Vagina (tissue), 2 donors: ENCODE measurements at regions not wholly inside any gene's neighbourhood (a gene's known extent, or its start where the extent isn't known, plus 50 kb on each side); places are given as distances from the start of the nearest gene placed in this dataset.

Source experiments
- DNase-seq, 2 donors: peaks; one replicate each; pipeline ENCODE4 v3.0.0-alpha.2; 2017; ENCODE audit errors: extremely low spot score in 2 of 2
- H3K27ac ChIP-seq: fragments of 200-600 bp; sonication (generic); one replicate; pipeline ENCODE4 v1.5.1; 2019
- H3K27me3 ChIP-seq: fragments of 200-600 bp; sonication (generic); one replicate; pipeline ENCODE4 v1.5.1; 2019
- H3K36me3 ChIP-seq, 2 donors: fragments of 200-600 bp; sonication (generic); one replicate each; pipeline ENCODE4 v1.5.1; 2017 to 2019
- H3K4me1 ChIP-seq: fragments of 200-600 bp; sonication (generic); one replicate; pipeline ENCODE4 v1.5.1; 2019
- H3K4me3 ChIP-seq, 2 donors: fragments of 200-600 bp; sonication (generic); 1 replicate in 1 of 2; 2 replicates in 1 of 2; pipeline ENCODE4 v1.5.1; 2016 to 2019
- H3K9me3 ChIP-seq: fragments of 200-600 bp; sonication (generic); one replicate; pipeline ENCODE4 v1.5.1; 2019
- CTCF ChIP-seq, 3 experiments: fragments of 450-650 bp in 2 of 3; fragments of 200-600 bp in 1 of 3; sonication (generic) in 1 of 3; IDR thresholded peaks; one replicate each; pipeline ENCODE4 v1.5.1; 2017 to 2019; ENCODE audit warnings: antibody characterized with exemption in 3 of 3, mild to moderate bottlenecking in 2 of 3, moderate library complexity in 2 of 3
- POLR2A ChIP-seq, 2 donors: fragments of 450-650 bp; IDR thresholded peaks; one replicate each; pipeline ENCODE4 v1.6.1; 2017; ENCODE audit warnings: antibody characterized with exemption in 2 of 2, mild to moderate bottlenecking in 2 of 2, moderate library complexity in 2 of 2
- POLR2AphosphoS5 ChIP-seq, 2 donors: sonication (generic); formaldehyde crosslinking; IDR thresholded peaks; one replicate each; pipeline ENCODE4 v1.9.0; 2017; ENCODE audit warnings: antibody characterized with exemption in 2 of 2, mild to moderate bottlenecking in 2 of 2, low read depth in 1 of 2; ENCODE audit not compliant: insufficient read depth in 1 of 2
- intact Hi-C: fragments of 100-400 bp; cut with DNase I; formaldehyde crosslinking; loops from one replicate; pipeline ENCODE4 v1.15.1; 2023

- no peak overlapping the region for H3K4me3 ChIP-seq
- H3K27ac ChIP-seq = no peak overlapping the region
- no peak for DNase-seq
- H3K27me3 ChIP-seq = no peaks in the 10 kb centered on the region
- H3K9me3 ChIP-seq = no peaks in the 10 kb centered on the region
- no peaks in the 10 kb centered on the region for H3K36me3 ChIP-seq
- TF ChIP-seq POLR2AphosphoS5 (IDR thresholded peaks at IDR 0.05; ENCODE audit: insufficient read depth in 1 of 2, low read depth in 1 of 2) (no peak), CTCF (IDR thresholded peaks at IDR 0.05) (no peak), POLR2A (IDR thresholded peaks at IDR 0.05) (no peak)
- no peaks in the 10 kb centered on the region for H3K4me1 ChIP-seq
- intact Hi-C loops = no loop called here
Measured at GRCh38 chr7:106781828-106782544, 83.1 kb upstream of the PIK3CG start.

GRCh38 chr7:106783286-106783685, 81.8 kb upstream of the PIK3CG start:
- H3K36me3 ChIP-seq = no peaks in the 10 kb centered on the region
- no peaks in the 10 kb centered on the region for H3K4me1 ChIP-seq
- H3K9me3 ChIP-seq = no peaks in the 10 kb centered on the region
- no peak for TF ChIP-seq CTCF (IDR thresholded peaks at IDR 0.05)
- no peak for TF ChIP-seq POLR2AphosphoS5 (IDR thresholded peaks at IDR 0.05; ENCODE audit: insufficient read depth in 1 of 2, low read depth in 1 of 2)
- TF ChIP-seq POLR2A (IDR thresholded peaks at IDR 0.05) = no peak
- H3K4me3 ChIP-seq = no peak overlapping the region
- no peak overlapping the region for H3K27ac ChIP-seq
- DNase-seq = no peak
- intact Hi-C loops = no loop called here
- no peaks in the 10 kb centered on the region for H3K27me3 ChIP-seq

GRCh38 chr7:106788637-106789036, 76.4 kb upstream of the PIK3CG start:
- H3K27ac ChIP-seq = no peak overlapping the region
- H3K36me3 ChIP-seq = no peaks in the 10 kb centered on the region
- no peaks in the 10 kb centered on the region for H3K4me1 ChIP-seq
- no peaks in the 10 kb centered on the region for H3K9me3 ChIP-seq
- no peak overlapping the region for H3K4me3 ChIP-seq
- intact Hi-C loops = no loop called here
- no peaks in the 10 kb centered on the region for H3K27me3 ChIP-seq
- DNase-seq = no peak
- TF ChIP-seq CTCF (IDR thresholded peaks at IDR 0.05) (no peak), POLR2A (IDR thresholded peaks at IDR 0.05) (no peak), POLR2AphosphoS5 (IDR thresholded peaks at IDR 0.05; ENCODE audit: insufficient read depth in 1 of 2, low read depth in 1 of 2) (no peak)

GRCh38 chr7:106791526-106791925, 73.6 kb upstream of the PIK3CG start:
- TF ChIP-seq POLR2A (IDR thresholded peaks at IDR 0.05) (no peak), CTCF (IDR thresholded peaks at IDR 0.05) (no peak), POLR2AphosphoS5 (IDR thresholded peaks at IDR 0.05; ENCODE audit: insufficient read depth in 1 of 2, low read depth in 1 of 2) (no peak)
- intact Hi-C loops = no loop called here
- Histone ChIP-seq H3K27ac (no peak overlapping the region), H3K27me3 (no peaks in the 10 kb centered on the region), H3K4me1 (no peaks in the 10 kb centered on the region), H3K4me3 (no peak overlapping the region), H3K36me3 (no peaks in the 10 kb centered on the region), H3K9me3 (no peaks in the 10 kb centered on the region)
- no peak for DNase-seq

GRCh38 chr7:106792233-106792926, 72.7 kb upstream of the PIK3CG start:
- H3K4me3 ChIP-seq = no peak overlapping the region
- intact Hi-C loops = no loop called here
- no peaks in the 10 kb centered on the region for H3K4me1 ChIP-seq
- no peaks in the 10 kb centered on the region for H3K36me3 ChIP-seq
- no peak overlapping the region for H3K27ac ChIP-seq
- no peaks in the 10 kb centered on the region for H3K27me3 ChIP-seq
- no peak for TF ChIP-seq POLR2A (IDR thresholded peaks at IDR 0.05)
- no peak for TF ChIP-seq POLR2AphosphoS5 (IDR thresholded peaks at IDR 0.05; ENCODE audit: insufficient read depth in 1 of 2, low read depth in 1 of 2)
- TF ChIP-seq CTCF (IDR thresholded peaks at IDR 0.05) = no peak
- H3K9me3 ChIP-seq = no peaks in the 10 kb centered on the region
- no peak for DNase-seq
